Osteocyte (in vitro differentiated cells): ENCODE measurements at regions not wholly inside any gene's neighbourhood (a gene's known extent, or its start where the extent isn't known, plus 50 kb on each side); places are given as distances from the start of the nearest gene placed in this dataset.

Source experiments
- DNase-seq: peaks from one replicate; pipeline ENCODE4 v3.0.0; 2021; ENCODE audit warnings: mixed read lengths; ENCODE audit not compliant: unreplicated experiment; ENCODE audit errors: extremely low spot score
- H3K27ac Mint-ChIP-seq: one replicate; pipeline ENCODE4 v1.8.0; 2021; ENCODE audit warnings: mild to moderate bottlenecking, mixed read lengths; ENCODE audit not compliant: unreplicated experiment
- H3K27me3 Mint-ChIP-seq: one replicate; pipeline ENCODE4 v1.8.0; 2021; ENCODE audit warnings: mixed read lengths; ENCODE audit not compliant: unreplicated experiment
- H3K36me3 Mint-ChIP-seq: one replicate; pipeline ENCODE4 v1.8.0; 2021; ENCODE audit warnings: mixed read lengths; ENCODE audit not compliant: unreplicated experiment
- H3K4me1 Mint-ChIP-seq: one replicate; pipeline ENCODE4 v1.8.0; 2021; ENCODE audit warnings: mixed read lengths; ENCODE audit not compliant: unreplicated experiment
- H3K4me3 Mint-ChIP-seq: one replicate; pipeline ENCODE4 v1.8.0; 2021; ENCODE audit warnings: mild to moderate bottlenecking, moderate library complexity, mixed read lengths; ENCODE audit not compliant: unreplicated experiment
- H3K9me3 Mint-ChIP-seq: one replicate; pipeline ENCODE4 v1.8.0; 2021; ENCODE audit warnings: mixed read lengths; ENCODE audit not compliant: unreplicated experiment
- CTCF ChIP-seq: fragments of 200-600 bp; sonication (generic); IDR thresholded peaks from 2 replicates; pipeline ENCODE4 v1.5.0; 2021; ENCODE audit warnings: antibody characterized with exemption, mild to moderate bottlenecking, moderate library complexity

- Mint-ChIP-seq H3K4me1 (no peaks in the 10 kb centered on the region), H3K4me3 (no peak overlapping the region), H3K27ac (no peak overlapping the region), H3K9me3 (peaks cover 6% of the 10 kb centered on the region), H3K27me3 (peaks cover 25% of the 10 kb centered on the region), H3K36me3 (no peaks in the 10 kb centered on the region)
- DNase-seq, result peak; percentile 34
- TF ChIP-seq CTCF, result no peak
These were observed 136.1 kb downstream of the HERPUD2 start for GRCh38 chr7:35558841-35559240.

GRCh38 chr7:35556515-35557471 lies 138.1 kb downstream of the HERPUD2 start:
- Mint-ChIP-seq H3K36me3 (no peaks in the 10 kb centered on the region), H3K4me3 (no peak overlapping the region), H3K4me1 (no peaks in the 10 kb centered on the region), H3K9me3 (no peaks in the 10 kb centered on the region), H3K27ac (no peak overlapping the region), H3K27me3 (peaks cover 23% of the 10 kb centered on the region)
- DNase-seq, result peak; percentile 59
- TF ChIP-seq CTCF, result no peak

GRCh38 chr7:35555934-35556333 lies 139.0 kb downstream of the HERPUD2 start:
- Mint-ChIP-seq H3K27ac (no peak overlapping the region), H3K4me3 (no peak overlapping the region), H3K9me3 (no peaks in the 10 kb centered on the region), H3K4me1 (no peaks in the 10 kb centered on the region), H3K27me3 (peaks cover 16% of the 10 kb centered on the region), H3K36me3 (no peaks in the 10 kb centered on the region)
- TF ChIP-seq CTCF, result no peak
- DNase-seq, result no peak

GRCh38 chr7:35555386-35555785 lies 139.5 kb downstream of the HERPUD2 start:
- no peak overlapping the region for H3K27ac Mint-ChIP-seq
- H3K4me1 Mint-ChIP-seq, result no peaks in the 10 kb centered on the region
- no peak overlapping the region for H3K4me3 Mint-ChIP-seq
- peaks cover 15% of the 10 kb centered on the region for H3K27me3 Mint-ChIP-seq
- DNase-seq, result peak; percentile 56
- TF ChIP-seq CTCF, result no peak
- H3K36me3 Mint-ChIP-seq, result no peaks in the 10 kb centered on the region
- H3K9me3 Mint-ChIP-seq, result no peaks in the 10 kb centered on the region

GRCh38 chr7:35553519-35553918 lies 141.4 kb downstream of the HERPUD2 start:
- no peaks in the 10 kb centered on the region for H3K4me1 Mint-ChIP-seq
- no peak overlapping the region for H3K4me3 Mint-ChIP-seq
- H3K27ac Mint-ChIP-seq, result no peak overlapping the region
- H3K27me3 Mint-ChIP-seq, result peaks cover 23% of the 10 kb centered on the region
- DNase-seq, result peak; percentile 32
- no peaks in the 10 kb centered on the region for H3K36me3 Mint-ChIP-seq
- no peak for TF ChIP-seq CTCF
- no peaks in the 10 kb centered on the region for H3K9me3 Mint-ChIP-seq
